ENCODE measurements at regions not wholly inside any gene's neighbourhood (a gene's known extent, or its start where the extent isn't known, plus 50 kb on each side); places are given as distances from the start of the nearest gene placed in this dataset.

- no peak for DNase-seq
Measured at GRCh38 chr10:47145290-47145934, 154.6 kb upstream of the GDF10 start.

GRCh38 chr10:47146572-47146971 is 153.4 kb upstream of the GDF10 start:
- DNase-seq, result peak; percentile 18

- DNase-seq, result no peak
Measured at GRCh38 chr10:47147186-47147585, 152.8 kb upstream of the GDF10 start.

- DNase-seq, result no peak
Measured at GRCh38 chr10:47150581-47150980, 149.4 kb upstream of the GDF10 start.

- DNase-seq, result no peak
Measured at GRCh38 chr10:47151920-47152319, 148.1 kb upstream of the GDF10 start.

- no peak for DNase-seq
Measured at GRCh38 chr10:47152861-47153349, 147.1 kb upstream of the GDF10 start.

GRCh38 chr10:47154762-47155161 is 145.2 kb upstream of the GDF10 start:
- DNase-seq, result no peak

- DNase-seq, result no peak
Measured at GRCh38 chr10:47156873-47157272, 143.1 kb upstream of the GDF10 start.

GRCh38 chr10:47158116-47159071 is 141.6 kb upstream of the GDF10 start:
- DNase-seq, result no peak

- DNase-seq, result no peak
Measured at GRCh38 chr10:47159361-47160260, 140.4 kb upstream of the GDF10 start.

GRCh38 chr10:47160261-47160908 is 139.6 kb upstream of the GDF10 start:
- no peak for DNase-seq

- no peak for DNase-seq
Measured at GRCh38 chr10:47160967-47161366, 139.0 kb upstream of the GDF10 start.

GRCh38 chr10:47161465-47161864 is 138.5 kb upstream of the GDF10 start:
- DNase-seq, result no peak

- peak; percentile 93 for DNase-seq
Measured at GRCh38 chr10:47164126-47164799, 135.7 kb upstream of the GDF10 start.

- peak; percentile 29 for DNase-seq
Measured at GRCh38 chr10:47164800-47165128, 135.2 kb upstream of the GDF10 start.

- DNase-seq, result no peak
Measured at GRCh38 chr10:47165168-47165710, 134.8 kb upstream of the GDF10 start.

GRCh38 chr10:47165711-47166404 is 134.1 kb upstream of the GDF10 start:
- DNase-seq, result peak; percentile 82

- no peak for DNase-seq
Measured at GRCh38 chr10:47166405-47166777, 133.6 kb upstream of the GDF10 start.

GRCh38 chr10:47166808-47167581 is 133.0 kb upstream of the GDF10 start:
- peak; percentile 71 for DNase-seq

GRCh38 chr10:47167591-47167990 is 132.4 kb upstream of the GDF10 start:
- no peak for DNase-seq
